ENCODE measurements at regions not wholly inside any gene's neighbourhood (a gene's known extent, or its start where the extent isn't known, plus 50 kb on each side); places are given as distances from the start of the nearest gene placed in this dataset.

DNA sequence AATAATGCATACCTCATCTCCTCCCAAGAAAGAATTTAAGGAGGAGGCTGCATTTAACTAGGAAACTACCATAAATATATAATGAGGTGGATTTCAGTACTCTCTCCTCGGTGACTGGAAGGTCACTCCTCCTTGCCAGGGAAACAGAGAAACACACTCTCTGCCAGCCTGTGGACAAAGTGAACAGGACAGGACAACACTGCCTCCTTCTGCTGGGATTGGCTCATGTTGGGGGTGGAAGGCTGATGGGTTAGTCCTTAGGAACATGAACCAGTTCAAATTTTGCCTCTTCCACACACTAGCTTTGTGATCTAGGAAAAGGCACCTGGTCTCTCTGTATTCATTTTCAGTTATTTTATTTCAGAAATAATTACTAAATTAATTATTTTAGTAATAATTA lies 50.6 kb upstream of the STEAP4 start:
- H3K36me3 ChIP-seq (ENCODE audit: control insufficient read depth in 5 of 5, insufficient read depth in 5 of 5, low read length in 5 of 5), result no peaks in the 10 kb centered on the region
- H3K9me3 ChIP-seq (ENCODE audit: control insufficient read depth in 5 of 5, low read length in 5 of 5), result peaks cover 0 to 2% (median 0%) of the 10 kb centered on the region in 5 donors
- peaks cover 0 to 3% (median 0%) of the 10 kb centered on the region in 5 donors for H3K4me1 ChIP-seq (ENCODE audit: control insufficient read depth in 5 of 5, insufficient read depth in 5 of 5, low read length in 5 of 5)
- no peak overlapping the region for H3K27ac ChIP-seq (ENCODE audit: low read depth, low read length)
- no peak overlapping the region for H3K4me3 ChIP-seq (ENCODE audit: low read depth in 1 of 5, low read length in 5 of 5)
- H3K9ac ChIP-seq (ENCODE audit: low read length in 5 of 5), result no peak overlapping the region
- H3K27me3 ChIP-seq (ENCODE audit: control insufficient read depth in 5 of 5, insufficient read depth in 4 of 5, low read length in 5 of 5), result no peaks in the 10 kb centered on the region

All from subcutaneous abdominal adipose tissue (tissue), 5 donors.